GM23338 (cell line): ENCODE measurements at regions not wholly inside any gene's neighbourhood (a gene's known extent, or its start where the extent isn't known, plus 50 kb on each side); places are given as distances from the start of the nearest gene placed in this dataset.

ENCODE experiments used
- ATAC-seq: fragments of 200-7000 bp; cut with Tn5 transposase; 3 replicates; pipeline ENCODE4 v1.9.1; 2020
- DNase-seq: peaks from one replicate; pipeline ENCODE4 v3.0.0-alpha.2; 2015; ENCODE audit warnings: low spot score
- H2AFZ ChIP-seq: fragments of 200-600 bp; sonication (generic); 2 replicates; pipeline ENCODE4 v1.8.0; 2016; ENCODE audit warnings: antibody characterized with exemption, mild to moderate bottlenecking, moderate library complexity
- H3F3A ChIP-seq: fragments of 200-600 bp; sonication (generic); replicated peaks from 2 replicates; pipeline ENCODE4 v1.8.0; 2017; ENCODE audit warnings: antibody characterized with exemption, mixed run types, low read depth
- H3K27ac ChIP-seq: fragments of 200-600 bp; sonication (generic); 2 replicates; pipeline ENCODE4 v1.6.1; 2016; ENCODE audit warnings: low read depth
- H3K27me3 ChIP-seq: fragments of 200-600 bp; sonication (generic); 2 replicates; pipeline ENCODE4 v1.8.0; 2016; ENCODE audit warnings: mild to moderate bottlenecking, mixed run types, moderate library complexity; ENCODE audit not compliant: insufficient read depth
- H3K36me3 ChIP-seq: fragments of 200-600 bp; sonication (generic); 2 replicates; pipeline ENCODE4 v1.8.0; 2016; ENCODE audit warnings: mild to moderate bottlenecking; ENCODE audit not compliant: insufficient read depth
- H3K4me1 ChIP-seq: fragments of 200-600 bp; sonication (generic); 2 replicates; pipeline ENCODE4 v1.8.0; 2016; ENCODE audit warnings: mild to moderate bottlenecking, moderate library complexity; ENCODE audit not compliant: insufficient read depth
- H3K4me2 ChIP-seq: fragments of 200-600 bp; sonication (generic); 2 replicates; pipeline ENCODE4 v1.7.1; 2017; ENCODE audit warnings: mixed run types
- H3K4me3 ChIP-seq: fragments of 200-600 bp; sonication (generic); 2 replicates; pipeline ENCODE4 v1.6.1; 2016; ENCODE audit warnings: mixed run types
- H3K79me2 ChIP-seq: fragments of 200-600 bp; sonication (generic); replicated peaks from 2 replicates; pipeline ENCODE4 v1.8.0; 2017; ENCODE audit warnings: mild to moderate bottlenecking; ENCODE audit not compliant: insufficient read depth
- H3K9me2 ChIP-seq: fragments of 200-600 bp; sonication (generic); 2 replicates; pipeline ENCODE4 v1.8.0; 2017; ENCODE audit not compliant: insufficient read depth
- H4K20me1 ChIP-seq: fragments of 200-600 bp; sonication (generic); replicated peaks from 2 replicates; pipeline ENCODE4 v1.8.0; 2017; ENCODE audit warnings: mild to moderate bottlenecking; ENCODE audit not compliant: insufficient read depth
- H3K27ac Mint-ChIP-seq: 2 replicates; pipeline ENCODE4 v1.8.0; 2020; ENCODE audit warnings: inconsistent platforms, mild to moderate bottlenecking, moderate library complexity, mixed read lengths
- H3K27me3 Mint-ChIP-seq: 3 replicates; pipeline ENCODE4 v1.8.0; 2022; ENCODE audit warnings: low read depth, mild to moderate bottlenecking, moderate library complexity, mixed read lengths, inconsistent platforms; ENCODE audit not compliant: insufficient read depth, poor library complexity
- H3K36me3 Mint-ChIP-seq: 3 replicates; pipeline ENCODE4 v1.8.0; 2021; ENCODE audit warnings: low read depth, mild to moderate bottlenecking, inconsistent platforms, moderate library complexity, mixed read lengths
- H3K4me1 Mint-ChIP-seq: 3 replicates; pipeline ENCODE4 v1.8.0; 2020; ENCODE audit warnings: mild to moderate bottlenecking, inconsistent platforms, mixed read lengths
- H3K4me3 Mint-ChIP-seq: 3 replicates; pipeline ENCODE4 v1.8.0; 2021; ENCODE audit warnings: moderate library complexity, mild to moderate bottlenecking, inconsistent platforms, mixed read lengths
- H3K9me3 Mint-ChIP-seq: 3 replicates; pipeline ENCODE4 v1.8.0; 2020; ENCODE audit warnings: moderate library complexity, mild to moderate bottlenecking, inconsistent platforms, mixed read lengths
- CREB1 ChIP-seq: fragments of 250-450 bp; sonication (Bioruptor Pico); IDR thresholded peaks from 2 replicates; pipeline ENCODE4 v1.5.0; 2020; ENCODE audit warnings: low read depth, mild to moderate bottlenecking, moderate library complexity
- EZH2 ChIP-seq: fragments of 200-600 bp; sonication (generic); IDR thresholded peaks from one replicate; pipeline ENCODE4 v1.8.0; 2017; ENCODE audit warnings: antibody characterized with exemption, mild to moderate bottlenecking, low read depth; ENCODE audit not compliant: unreplicated experiment
- EZH2phosphoT487 ChIP-seq: fragments of 200-600 bp; sonication (generic); IDR thresholded peaks from one replicate; pipeline ENCODE4 v1.8.1; 2018; ENCODE audit warnings: antibody characterized with exemption; ENCODE audit not compliant: unreplicated experiment
- JUNB ChIP-seq: IDR thresholded peaks from one replicate; pipeline ENCODE4 v1.6.1; 2016; ENCODE audit warnings: antibody characterized with exemption; ENCODE audit not compliant: unreplicated experiment
- POLR2AphosphoS5 ChIP-seq: IDR thresholded peaks from 2 replicates; pipeline ENCODE4 v1.6.1; 2016; ENCODE audit warnings: antibody characterized with exemption, low read depth
- STAT1 ChIP-seq: IDR thresholded peaks from one replicate; pipeline ENCODE4 v1.6.1; 2016; ENCODE audit warnings: antibody characterized with exemption; ENCODE audit not compliant: unreplicated experiment
- ZNF114 ChIP-seq: fragments of 250-450 bp; sonication (Bioruptor Pico); IDR thresholded peaks from 2 replicates; pipeline ENCODE4 v1.5.0; 2020; ENCODE audit warnings: mild to moderate bottlenecking, moderate library complexity
- TF ChIP-seq, protein P1 (sequence below): fragments of 250-450 bp; sonication (Bioruptor Pico); IDR thresholded peaks from 2 replicates; pipeline ENCODE4 v1.5.0; 2020; ENCODE audit warnings: mild to moderate bottlenecking, moderate library complexity
- TF ChIP-seq, protein P2 (sequence below): IDR thresholded peaks from 2 replicates; pipeline ENCODE4 v1.6.1; 2016; ENCODE audit warnings: antibody characterized with exemption
- TF ChIP-seq, protein P3 (sequence below): IDR thresholded peaks from one replicate; pipeline ENCODE4 v1.6.1; 2018; ENCODE audit warnings: antibody characterized with exemption; ENCODE audit not compliant: unreplicated experiment

DNA sequence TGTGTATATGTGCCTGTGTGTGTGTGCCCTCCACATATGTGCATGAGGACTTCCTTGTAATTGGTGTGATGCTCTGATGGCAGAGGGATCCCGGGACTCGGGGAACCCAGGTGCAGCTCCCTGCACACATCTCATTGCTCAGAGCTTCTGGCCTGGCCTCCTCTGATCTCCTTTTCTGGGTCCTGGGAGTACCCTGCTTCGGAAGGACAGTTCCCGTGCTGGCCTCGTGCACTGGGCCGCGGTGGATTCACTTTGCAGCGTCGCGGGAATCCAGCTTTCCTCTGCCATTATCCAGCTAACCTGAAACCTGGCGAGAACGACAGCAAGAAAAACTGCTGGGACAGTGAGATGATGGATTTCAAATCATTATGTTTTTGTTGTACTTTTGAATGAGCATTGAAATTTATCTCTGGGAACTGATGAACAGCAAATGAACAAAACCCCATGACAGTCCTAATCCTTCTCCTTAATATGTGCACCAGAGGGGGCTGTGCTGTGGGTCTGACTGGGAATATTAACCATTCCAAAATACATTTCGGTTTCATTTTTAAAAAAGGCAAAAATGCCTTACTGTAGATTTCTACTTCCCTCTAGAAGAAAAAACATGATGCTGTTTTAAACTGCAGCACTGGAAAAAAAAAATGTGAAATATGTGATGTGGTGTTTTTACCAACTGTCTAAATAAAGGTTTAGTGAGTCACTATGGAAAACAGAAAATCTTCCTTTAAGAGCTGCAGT lies 78.2 kb downstream of the PTGR3 start:
- no peak overlapping the region for H2AFZ ChIP-seq
- H3K4me3 Mint-ChIP-seq: no peak overlapping the region
- no peaks in the 10 kb centered on the region; the same call in 2 of the 3 replicates for H3K36me3 Mint-ChIP-seq
- no peaks in the 10 kb centered on the region for H3K4me1 ChIP-seq
- no peaks in the 10 kb centered on the region for H3K79me2 ChIP-seq
- H3K4me2 ChIP-seq: no peak overlapping the region
- no peak overlapping the region for H3K4me3 ChIP-seq
- no peaks in the 10 kb centered on the region for H4K20me1 ChIP-seq
- H3F3A ChIP-seq: no peaks in the 10 kb centered on the region
- TF ChIP-seq, protein P1, sequence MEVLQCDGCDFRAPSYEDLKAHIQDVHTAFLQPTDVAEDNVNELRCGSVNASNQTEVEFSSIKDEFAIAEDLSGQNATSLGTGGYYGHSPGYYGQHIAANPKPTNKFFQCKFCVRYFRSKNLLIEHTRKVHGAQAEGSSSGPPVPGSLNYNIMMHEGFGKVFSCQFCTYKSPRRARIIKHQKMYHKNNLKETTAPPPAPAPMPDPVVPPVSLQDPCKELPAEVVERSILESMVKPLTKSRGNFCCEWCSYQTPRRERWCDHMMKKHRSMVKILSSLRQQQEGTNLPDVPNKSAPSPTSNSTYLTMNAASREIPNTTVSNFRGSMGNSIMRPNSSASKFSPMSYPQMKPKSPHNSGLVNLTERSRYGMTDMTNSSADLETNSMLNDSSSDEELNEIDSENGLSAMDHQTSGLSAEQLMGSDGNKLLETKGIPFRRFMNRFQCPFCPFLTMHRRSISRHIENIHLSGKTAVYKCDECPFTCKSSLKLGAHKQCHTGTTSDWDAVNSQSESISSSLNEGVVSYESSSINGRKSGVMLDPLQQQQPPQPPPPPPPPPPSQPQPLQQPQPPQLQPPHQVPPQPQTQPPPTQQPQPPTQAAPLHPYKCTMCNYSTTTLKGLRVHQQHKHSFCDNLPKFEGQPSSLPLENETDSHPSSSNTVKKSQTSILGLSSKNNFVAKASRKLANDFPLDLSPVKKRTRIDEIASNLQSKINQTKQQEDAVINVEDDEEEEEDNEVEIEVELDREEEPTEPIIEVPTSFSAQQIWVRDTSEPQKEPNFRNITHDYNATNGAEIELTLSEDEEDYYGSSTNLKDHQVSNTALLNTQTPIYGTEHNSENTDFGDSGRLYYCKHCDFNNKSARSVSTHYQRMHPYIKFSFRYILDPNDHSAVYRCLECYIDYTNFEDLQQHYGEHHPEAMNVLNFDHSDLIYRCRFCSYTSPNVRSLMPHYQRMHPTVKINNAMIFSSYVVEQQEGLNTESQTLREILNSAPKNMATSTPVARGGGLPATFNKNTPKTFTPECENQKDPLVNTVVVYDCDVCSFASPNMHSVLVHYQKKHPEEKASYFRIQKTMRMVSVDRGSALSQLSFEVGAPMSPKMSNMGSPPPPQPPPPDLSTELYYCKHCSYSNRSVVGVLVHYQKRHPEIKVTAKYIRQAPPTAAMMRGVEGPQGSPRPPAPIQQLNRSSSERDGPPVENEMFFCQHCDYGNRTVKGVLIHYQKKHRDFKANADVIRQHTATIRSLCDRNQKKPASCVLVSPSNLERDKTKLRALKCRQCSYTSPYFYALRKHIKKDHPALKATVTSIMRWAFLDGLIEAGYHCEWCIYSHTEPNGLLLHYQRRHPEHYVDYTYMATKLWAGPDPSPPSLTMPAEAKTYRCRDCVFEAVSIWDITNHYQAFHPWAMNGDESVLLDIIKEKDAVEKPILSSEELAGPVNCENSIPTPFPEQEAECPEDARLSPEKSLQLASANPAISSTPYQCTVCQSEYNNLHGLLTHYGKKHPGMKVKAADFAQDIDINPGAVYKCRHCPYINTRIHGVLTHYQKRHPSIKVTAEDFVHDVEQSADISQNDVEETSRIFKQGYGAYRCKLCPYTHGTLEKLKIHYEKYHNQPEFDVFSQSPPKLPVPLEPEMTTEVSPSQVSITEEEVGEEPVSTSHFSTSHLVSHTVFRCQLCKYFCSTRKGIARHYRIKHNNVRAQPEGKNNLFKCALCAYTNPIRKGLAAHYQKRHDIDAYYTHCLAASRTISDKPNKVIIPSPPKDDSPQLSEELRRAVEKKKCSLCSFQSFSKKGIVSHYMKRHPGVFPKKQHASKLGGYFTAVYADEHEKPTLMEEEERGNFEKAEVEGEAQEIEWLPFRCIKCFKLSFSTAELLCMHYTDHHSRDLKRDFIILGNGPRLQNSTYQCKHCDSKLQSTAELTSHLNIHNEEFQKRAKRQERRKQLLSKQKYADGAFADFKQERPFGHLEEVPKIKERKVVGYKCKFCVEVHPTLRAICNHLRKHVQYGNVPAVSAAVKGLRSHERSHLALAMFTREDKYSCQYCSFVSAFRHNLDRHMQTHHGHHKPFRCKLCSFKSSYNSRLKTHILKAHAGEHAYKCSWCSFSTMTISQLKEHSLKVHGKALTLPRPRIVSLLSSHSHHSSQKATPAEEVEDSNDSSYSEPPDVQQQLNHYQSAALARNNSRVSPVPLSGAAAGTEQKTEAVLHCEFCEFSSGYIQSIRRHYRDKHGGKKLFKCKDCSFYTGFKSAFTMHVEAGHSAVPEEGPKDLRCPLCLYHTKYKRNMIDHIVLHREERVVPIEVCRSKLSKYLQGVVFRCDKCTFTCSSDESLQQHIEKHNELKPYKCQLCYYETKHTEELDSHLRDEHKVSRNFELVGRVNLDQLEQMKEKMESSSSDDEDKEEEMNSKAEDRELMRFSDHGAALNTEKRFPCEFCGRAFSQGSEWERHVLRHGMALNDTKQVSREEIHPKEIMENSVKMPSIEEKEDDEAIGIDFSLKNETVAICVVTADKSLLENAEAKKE: no peak
- TF ChIP-seq JUNB: no peak
- no peak for TF ChIP-seq STAT1
- TF ChIP-seq EZH2: no peak
- TF ChIP-seq, protein P2, sequence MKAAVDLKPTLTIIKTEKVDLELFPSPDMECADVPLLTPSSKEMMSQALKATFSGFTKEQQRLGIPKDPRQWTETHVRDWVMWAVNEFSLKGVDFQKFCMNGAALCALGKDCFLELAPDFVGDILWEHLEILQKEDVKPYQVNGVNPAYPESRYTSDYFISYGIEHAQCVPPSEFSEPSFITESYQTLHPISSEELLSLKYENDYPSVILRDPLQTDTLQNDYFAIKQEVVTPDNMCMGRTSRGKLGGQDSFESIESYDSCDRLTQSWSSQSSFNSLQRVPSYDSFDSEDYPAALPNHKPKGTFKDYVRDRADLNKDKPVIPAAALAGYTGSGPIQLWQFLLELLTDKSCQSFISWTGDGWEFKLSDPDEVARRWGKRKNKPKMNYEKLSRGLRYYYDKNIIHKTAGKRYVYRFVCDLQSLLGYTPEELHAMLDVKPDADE: no peak
- no peak for TF ChIP-seq POLR2AphosphoS5
- TF ChIP-seq EZH2phosphoT487: no peak
- TF ChIP-seq, protein P3, sequence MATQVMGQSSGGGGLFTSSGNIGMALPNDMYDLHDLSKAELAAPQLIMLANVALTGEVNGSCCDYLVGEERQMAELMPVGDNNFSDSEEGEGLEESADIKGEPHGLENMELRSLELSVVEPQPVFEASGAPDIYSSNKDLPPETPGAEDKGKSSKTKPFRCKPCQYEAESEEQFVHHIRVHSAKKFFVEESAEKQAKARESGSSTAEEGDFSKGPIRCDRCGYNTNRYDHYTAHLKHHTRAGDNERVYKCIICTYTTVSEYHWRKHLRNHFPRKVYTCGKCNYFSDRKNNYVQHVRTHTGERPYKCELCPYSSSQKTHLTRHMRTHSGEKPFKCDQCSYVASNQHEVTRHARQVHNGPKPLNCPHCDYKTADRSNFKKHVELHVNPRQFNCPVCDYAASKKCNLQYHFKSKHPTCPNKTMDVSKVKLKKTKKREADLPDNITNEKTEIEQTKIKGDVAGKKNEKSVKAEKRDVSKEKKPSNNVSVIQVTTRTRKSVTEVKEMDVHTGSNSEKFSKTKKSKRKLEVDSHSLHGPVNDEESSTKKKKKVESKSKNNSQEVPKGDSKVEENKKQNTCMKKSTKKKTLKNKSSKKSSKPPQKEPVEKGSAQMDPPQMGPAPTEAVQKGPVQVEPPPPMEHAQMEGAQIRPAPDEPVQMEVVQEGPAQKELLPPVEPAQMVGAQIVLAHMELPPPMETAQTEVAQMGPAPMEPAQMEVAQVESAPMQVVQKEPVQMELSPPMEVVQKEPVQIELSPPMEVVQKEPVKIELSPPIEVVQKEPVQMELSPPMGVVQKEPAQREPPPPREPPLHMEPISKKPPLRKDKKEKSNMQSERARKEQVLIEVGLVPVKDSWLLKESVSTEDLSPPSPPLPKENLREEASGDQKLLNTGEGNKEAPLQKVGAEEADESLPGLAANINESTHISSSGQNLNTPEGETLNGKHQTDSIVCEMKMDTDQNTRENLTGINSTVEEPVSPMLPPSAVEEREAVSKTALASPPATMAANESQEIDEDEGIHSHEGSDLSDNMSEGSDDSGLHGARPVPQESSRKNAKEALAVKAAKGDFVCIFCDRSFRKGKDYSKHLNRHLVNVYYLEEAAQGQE: no peak
- no peak for TF ChIP-seq ZNF114 (CRISPR knock-in tag)
- no peak for TF ChIP-seq CREB1
- ATAC-seq (no peak), DNase-seq (no peak)
- H3K27ac ChIP-seq: no peak overlapping the region
- H3K27me3 Mint-ChIP-seq: peaks cover 1% of the 10 kb centered on the region
- no peaks in the 10 kb centered on the region; the same call in 2 of the 3 replicates for H3K9me3 Mint-ChIP-seq
- H3K9me2 ChIP-seq: 0 out of 2 replicates have a peak, but pooled peaks cover 5% of the 10 kb centered on the region
- H3K27me3 ChIP-seq: no peaks in the 10 kb centered on the region
- H3K27ac Mint-ChIP-seq: no peak overlapping the region
- no peaks in the 10 kb centered on the region for H3K36me3 ChIP-seq
- no peaks in the 10 kb centered on the region; the same call in 2 of the 3 replicates for H3K4me1 Mint-ChIP-seq
